Testis (tissue), 2 donors: ENCODE measurements at regions not wholly inside any gene's neighbourhood (a gene's known extent, or its start where the extent isn't known, plus 50 kb on each side); places are given as distances from the start of the nearest gene placed in this dataset.

Experiments used
- DNase-seq: peaks from one replicate; pipeline ENCODE4 v3.0.0-alpha.2; 2019
- H3K27ac ChIP-seq, 2 donors: fragments of 200-600 bp; sonication (generic); one replicate each; pipeline ENCODE4 v1.5.1; 2019
- H3K27me3 ChIP-seq: fragments of 200-600 bp; sonication (generic); one replicate; pipeline ENCODE4 v1.5.1; 2019
- H3K36me3 ChIP-seq: fragments of 200-600 bp; sonication (generic); one replicate; pipeline ENCODE4 v1.5.1; 2017; ENCODE audit warnings: low read depth; ENCODE audit errors: missing control alignments
- H3K4me1 ChIP-seq: fragments of 200-600 bp; sonication (generic); one replicate; pipeline ENCODE4 v1.5.1; 2019
- H3K4me3 ChIP-seq, 2 donors: fragments of 200-600 bp; sonication (generic); one replicate each; pipeline ENCODE4 v1.5.1; 2017 to 2019
- H3K9me3 ChIP-seq: fragments of 200-600 bp; sonication (generic); one replicate; pipeline ENCODE4 v1.5.1; 2017
- CTCF ChIP-seq, 3 experiments: fragments of 450-650 bp in 2 of 3; fragments of 200-600 bp in 1 of 3; sonication (generic) in 1 of 3; IDR thresholded peaks; one replicate each; pipeline ENCODE4 v1.5.1; 2016 to 2019; ENCODE audit warnings: antibody characterized with exemption in 3 of 3, mild to moderate bottlenecking in 2 of 3, moderate library complexity in 1 of 3
- POLR2A ChIP-seq: fragments of 450-650 bp; IDR thresholded peaks from one replicate; pipeline ENCODE4 v1.6.1; 2017; ENCODE audit warnings: antibody characterized with exemption, mild to moderate bottlenecking, moderate library complexity
- WGBS, 2 donors: methylation state at CpG; one replicate each; pipeline ENCODE4 v1.1.5; 2018; 5-methylcytosine and 5-hydroxymethylcytosine counted together
- intact Hi-C: fragments of 100-400 bp; cut with DNase I; formaldehyde crosslinking; loops from one replicate; pipeline ENCODE4 v1.15.1; 2023; ENCODE audit warnings: low total_unique reads

- intact Hi-C loops = no loop called here
- no peaks in the 10 kb centered on the region for H3K9me3 ChIP-seq
- no peaks in the 10 kb centered on the region for H3K36me3 ChIP-seq
- no peaks in the 10 kb centered on the region for H3K4me1 ChIP-seq
- DNase-seq = no peak
- H3K4me3 ChIP-seq = no peak overlapping the region
- 37 to 42% methylated on average over 2 of the region's 2 CpGs for WGBS, 2 donors
- no peak for TF ChIP-seq POLR2A
- TF ChIP-seq CTCF (IDR thresholded peaks at IDR 0.05) = no peak
- H3K27ac ChIP-seq = no peak overlapping the region
- no peaks in the 10 kb centered on the region for H3K27me3 ChIP-seq
Observed at GRCh38 chr3:8128686-8129085, 372.9 kb upstream of the LMCD1 start.

GRCh38 chr3:8136553-8136952 lies 365.1 kb upstream of the LMCD1 start:
- Histone ChIP-seq H3K9me3 (no peaks in the 10 kb centered on the region), H3K27ac (no peak overlapping the region), H3K4me1 (no peaks in the 10 kb centered on the region), H3K27me3 (no peaks in the 10 kb centered on the region), H3K4me3 (no peak overlapping the region), H3K36me3 (no peaks in the 10 kb centered on the region)
- DNase-seq = no peak
- TF ChIP-seq CTCF (IDR thresholded peaks at IDR 0.05) = no peak
- TF ChIP-seq POLR2A = no peak
- 65 to 87% methylated on average over 3 of the region's 3 CpGs for WGBS, 2 donors
- intact Hi-C loops = no loop called here

GRCh38 chr3:8143186-8143585 lies 358.4 kb upstream of the LMCD1 start:
- WGBS, 2 donors = 81 to 82% methylated on average over 2 of the region's 2 CpGs
- H3K4me3 ChIP-seq = no peak overlapping the region
- no peak for TF ChIP-seq POLR2A
- no peak for TF ChIP-seq CTCF (IDR thresholded peaks at IDR 0.05)
- intact Hi-C loops = no loop called here
- H3K9me3 ChIP-seq = no peaks in the 10 kb centered on the region
- no peaks in the 10 kb centered on the region for H3K4me1 ChIP-seq
- no peaks in the 10 kb centered on the region for H3K27me3 ChIP-seq
- no peaks in the 10 kb centered on the region for H3K36me3 ChIP-seq
- no peak overlapping the region for H3K27ac ChIP-seq
- no peak for DNase-seq

- Histone ChIP-seq H3K27ac (no peak overlapping the region), H3K4me1 (no peaks in the 10 kb centered on the region), H3K4me3 (no peak overlapping the region), H3K36me3 (no peaks in the 10 kb centered on the region), H3K27me3 (no peaks in the 10 kb centered on the region), H3K9me3 (no peaks in the 10 kb centered on the region)
- DNase-seq = no peak
- TF ChIP-seq POLR2A (no peak), CTCF (IDR thresholded peaks at IDR 0.05) (no peak)
- WGBS, 2 donors = 20 to 38% methylated on average over 2 of the region's 2 CpGs
- intact Hi-C loops = no loop called here
Observed at GRCh38 chr3:8145661-8146060, 356.0 kb upstream of the LMCD1 start.

GRCh38 chr3:8147711-8148110 lies 353.9 kb upstream of the LMCD1 start:
- intact Hi-C loops = no loop called here

More at GRCh38 chr3:8147711-8148110, 353.9 kb upstream of the LMCD1 start:
- Histone ChIP-seq H3K27me3 (no peaks in the 10 kb centered on the region), H3K9me3 (no peaks in the 10 kb centered on the region), H3K36me3 (no peaks in the 10 kb centered on the region), H3K4me3 (no peak overlapping the region), H3K4me1 (no peaks in the 10 kb centered on the region), H3K27ac (no peak overlapping the region)
- DNase-seq = no peak
- no peak for TF ChIP-seq CTCF (IDR thresholded peaks at IDR 0.05)
- no peak for TF ChIP-seq POLR2A
- 87% methylated on average over 1 of the region's 1 CpG for WGBS, 2 donors
